Mammary epithelial cell (primary cell): ENCODE measurements at regions not wholly inside any gene's neighbourhood (a gene's known extent, or its start where the extent isn't known, plus 50 kb on each side); places are given as distances from the start of the nearest gene placed in this dataset.

ENCODE experiments used
- CTCF ChIP-seq, 2 donors: IDR thresholded peaks in 1 of 2; conservative IDR thresholded peaks in 1 of 2; 2 replicates each; pipeline ENCODE4 v1.5.1; 2011 to 2012; ENCODE audit warnings: inconsistent platforms in 2 of 2, low read length in 2 of 2, mild to moderate bottlenecking in 2 of 2, control low read depth in 1 of 2, low read depth in 1 of 2; ENCODE audit not compliant: insufficient read depth in 1 of 2; ENCODE audit errors: extremely low read depth in 1 of 2
- EZH2 ChIP-seq: IDR thresholded peaks from 2 replicates; pipeline ENCODE4 v1.6.1; 2012; ENCODE audit warnings: low read length, inconsistent platforms, borderline replicate concordance

DNA sequence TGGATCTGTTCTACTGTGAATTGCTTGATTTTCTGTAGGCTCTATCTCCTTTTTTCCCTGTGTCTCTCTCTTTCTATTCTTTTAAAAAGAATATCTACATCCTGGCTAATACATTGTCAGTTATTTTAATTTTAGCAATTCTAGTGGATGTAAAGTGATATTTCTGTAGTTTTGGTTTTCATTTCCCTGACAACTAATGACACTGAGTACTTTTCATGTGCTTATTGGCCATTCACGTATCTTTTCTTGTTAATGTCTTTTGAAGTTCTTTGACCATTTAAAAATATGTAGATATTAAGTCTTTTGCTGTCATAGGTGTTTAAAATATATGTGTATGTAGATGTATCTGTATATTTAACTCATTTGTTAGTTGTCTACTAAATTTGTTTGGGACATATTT, 59.0 kb upstream of the SOX3 start:
- no peak for TF ChIP-seq CTCF (conservative IDR thresholded peaks at IDR 0.05 in 1 of 2, IDR thresholded peaks at IDR 0.05 in 1 of 2; ENCODE audit: extremely low read depth in 1 of 2, insufficient read depth in 1 of 2, low read depth in 1 of 2, low read length in 2 of 2)
- no peak for TF ChIP-seq EZH2
